ENCODE measurements at regions not wholly inside any gene's neighbourhood (a gene's known extent, or its start where the extent isn't known, plus 50 kb on each side); places are given as distances from the start of the nearest gene placed in this dataset.

DNA sequence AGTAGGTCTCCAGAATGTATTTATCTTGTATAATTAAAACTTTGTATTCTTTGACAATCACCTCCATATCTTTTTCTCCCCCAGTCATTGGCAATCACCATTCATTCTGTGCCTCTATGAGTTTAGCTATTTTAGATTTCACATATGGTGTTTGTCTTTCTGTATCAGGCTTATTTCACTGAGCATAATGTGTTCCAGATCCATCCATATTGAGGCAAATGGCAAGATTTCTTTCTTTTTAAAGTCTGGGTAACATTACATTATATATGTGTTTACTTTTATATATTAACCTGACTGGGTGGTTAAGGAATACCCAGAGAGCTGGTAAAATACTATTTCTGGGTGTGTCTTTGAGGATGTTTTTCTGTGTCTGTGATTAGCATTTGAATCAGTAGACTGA lies 486.6 kb downstream of the SQOR start:
- Histone ChIP-seq H3K14ac (replicated peaks; ENCODE audit: low read depth, low read length) (no peak overlapping the region), H4K5ac (ENCODE audit: low read depth, low read length) (no peak overlapping the region), H3K56ac (ENCODE audit: extremely low read depth, insufficient read depth, low read length) (no peak overlapping the region), H2AK5ac (ENCODE audit: low read depth, low read length) (no peak overlapping the region), H2AFZ (replicated peaks; ENCODE audit: low read length, poor library complexity) (no peak overlapping the region), H3K23ac (ENCODE audit: low read depth, low read length) (no peak overlapping the region), H3K9me1 (ENCODE audit: insufficient read depth, low read length) (no peaks in the 10 kb centered on the region), H2BK120ac (ENCODE audit: low read depth, low read length) (no peak overlapping the region), H3K18ac (ENCODE audit: low read depth, low read length) (no peak overlapping the region), H3K27me3 (ENCODE audit: control insufficient read depth, insufficient read depth, low read length) (no peaks in the 10 kb centered on the region), H3K9ac (ENCODE audit: low read depth, low read length) (no peak overlapping the region), H4K91ac (ENCODE audit: insufficient read depth, low read depth, low read length) (no peak overlapping the region), H3K36me3 (ENCODE audit: control insufficient read depth, insufficient read depth, low read length) (no peaks in the 10 kb centered on the region), H3K4me2 (ENCODE audit: low read depth, low read length) (no peak overlapping the region), H4K20me1 (ENCODE audit: insufficient read depth, low read length) (no peaks in the 10 kb centered on the region), H3K4me3 (ENCODE audit: insufficient read depth, low read depth, low read length) (no peak overlapping the region), H2AK9ac (replicated peaks; ENCODE audit: low read depth, low read length, poor library complexity) (no peak overlapping the region), H3K79me1 (ENCODE audit: low read depth in 1 of 2, low read length in 2 of 2) (no peaks in the 10 kb centered on the region), H2BK15ac (ENCODE audit: low read depth, low read length) (no peak overlapping the region), H3K27ac (ENCODE audit: insufficient read depth, low read length) (no peak overlapping the region), H3K4ac (ENCODE audit: low read depth, low read length) (no peak overlapping the region), H2BK20ac (ENCODE audit: low read depth, low read length) (no peak overlapping the region), H3K9me3 (ENCODE audit: control insufficient read depth, insufficient read depth, low read length) (no peaks in the 10 kb centered on the region), H3K4me1 (ENCODE audit: control insufficient read depth, insufficient read depth, low read length) (no peaks in the 10 kb centered on the region), H2BK5ac (ENCODE audit: low read depth, low read length, poor library complexity, severe bottlenecking) (no peak overlapping the region), H4K8ac (ENCODE audit: low read depth in 2 of 2, low read length in 2 of 2) (no peak overlapping the region)
- dilution Hi-C loops (cut with HindIII; ENCODE audit: low sequenced_read_pairs, unreplicated experiment), result no loop called here
- no TSS peak for BruUV-seq (replicated peaks)
- ChIA-PET CTCF (interaction anchor here (1.0 kb wide), 1 partner anchor 9 kb away, joined by 3 read pairs; no protein-coding TSS in a partner anchor), POLR2A (ENCODE audit: unreplicated experiment) (no interaction called here)
- DNase-seq (no peak), ATAC-seq (ENCODE audit: low read depth) (no peak)
- TF ChIP-seq MAFK (IDR thresholded peaks at IDR 0.05; ENCODE audit: low read depth, low read length) (no peak), MXI1 (IDR thresholded peaks at IDR 0.05; ENCODE audit: borderline replicate concordance, low read depth, low read length) (no peak), RAD21 (IDR thresholded peaks at IDR 0.05; ENCODE audit: low read length) (no peak), BHLHE40 (IDR thresholded peaks at IDR 0.05; ENCODE audit: low read depth, low read length) (no peak)
- intact Hi-C loops (cut with micrococcal nuclease), result no loop called here
- in situ Hi-C loops (cut with MboI; ENCODE audit: low sequenced_read_pairs), result no loop called here

Data from IMR-90 (cell line).